Natural killer cell (primary cell): ENCODE measurements at regions not wholly inside any gene's neighbourhood (a gene's known extent, or its start where the extent isn't known, plus 50 kb on each side); places are given as distances from the start of the nearest gene placed in this dataset.

Experiments used
- ATAC-seq, 3 donors: fragments of 150-1000 bp in 2 of 3; fragments of 200-7000 bp in 1 of 3; cut with Tn5 transposase; 1 replicate in 1 of 3; 2 replicates in 2 of 3; pipeline ENCODE4 v1.10.0; 2021; ENCODE audit warnings: mild to moderate bottlenecking in 2 of 3, moderate library complexity in 2 of 3
- DNase-seq, 2 donors: peaks; one replicate each; pipeline versions ENCODE4 v3.0.0 to v3.0.0-alpha.2; 2013 to 2021; ENCODE audit warnings: mixed read lengths in 1 of 2
- H3K27ac ChIP-seq: one replicate; pipeline ENCODE4 v1.5.1; 2013; ENCODE audit warnings: mild to moderate bottlenecking, low read length
- H3K27me3 ChIP-seq: one replicate; pipeline ENCODE4 v1.6.1; 2013; ENCODE audit warnings: low read length; ENCODE audit not compliant: control insufficient read depth, insufficient read depth
- H3K36me3 ChIP-seq: one replicate; pipeline ENCODE4 v1.6.1; 2013; ENCODE audit warnings: low read length; ENCODE audit not compliant: control insufficient read depth, insufficient read depth
- H3K4me1 ChIP-seq: one replicate; pipeline ENCODE4 v1.6.1; 2013; ENCODE audit warnings: low read length; ENCODE audit not compliant: control insufficient read depth, insufficient read depth
- H3K4me3 ChIP-seq: one replicate; pipeline ENCODE4 v1.5.1; 2013; ENCODE audit warnings: low read length
- H3K9me3 ChIP-seq: one replicate; pipeline ENCODE4 v1.6.1; 2013; ENCODE audit warnings: low read length; ENCODE audit not compliant: control insufficient read depth, insufficient read depth
- H3K27ac Mint-ChIP-seq, 2 donors: one replicate each; pipeline ENCODE4 v1.8.0; 2022; ENCODE audit warnings: mild to moderate bottlenecking in 2 of 2, mixed read lengths in 2 of 2, moderate library complexity in 1 of 2
- H3K27me3 Mint-ChIP-seq, 2 donors: one replicate each; pipeline ENCODE4 v1.8.0; 2022; ENCODE audit warnings: low read depth in 2 of 2, mixed read lengths in 2 of 2
- H3K36me3 Mint-ChIP-seq: one replicate; pipeline ENCODE4 v1.8.0; 2022; ENCODE audit warnings: mixed read lengths
- H3K4me1 Mint-ChIP-seq, 2 donors: one replicate each; pipeline ENCODE4 v1.8.0; 2022; ENCODE audit warnings: mixed read lengths in 2 of 2
- H3K4me3 Mint-ChIP-seq: one replicate; pipeline ENCODE4 v1.8.0; 2022; ENCODE audit warnings: mild to moderate bottlenecking, moderate library complexity, mixed read lengths
- H3K9me3 Mint-ChIP-seq, 2 donors: one replicate each; pipeline ENCODE4 v1.8.0; 2022; ENCODE audit warnings: mixed read lengths in 2 of 2
- WGBS: methylation state at CpG from one replicate; pipeline ENCODE4 v1.1.7; 2013; ENCODE audit warnings: missing lambda C conversion rate; ENCODE audit not compliant: insufficient coverage; 5-methylcytosine and 5-hydroxymethylcytosine counted together
- intact Hi-C: fragments of 100-400 bp; cut with micrococcal nuclease; formaldehyde crosslinking; loops from one replicate; pipeline ENCODE4 v1.14.2; 2022
- TF ChIP-seq, protein P1 (sequence below): fragments of 200-600 bp; IDR thresholded peaks from one replicate; pipeline ENCODE4 v1.8.0; 2022; ENCODE audit warnings: antibody characterized with exemption

DNA sequence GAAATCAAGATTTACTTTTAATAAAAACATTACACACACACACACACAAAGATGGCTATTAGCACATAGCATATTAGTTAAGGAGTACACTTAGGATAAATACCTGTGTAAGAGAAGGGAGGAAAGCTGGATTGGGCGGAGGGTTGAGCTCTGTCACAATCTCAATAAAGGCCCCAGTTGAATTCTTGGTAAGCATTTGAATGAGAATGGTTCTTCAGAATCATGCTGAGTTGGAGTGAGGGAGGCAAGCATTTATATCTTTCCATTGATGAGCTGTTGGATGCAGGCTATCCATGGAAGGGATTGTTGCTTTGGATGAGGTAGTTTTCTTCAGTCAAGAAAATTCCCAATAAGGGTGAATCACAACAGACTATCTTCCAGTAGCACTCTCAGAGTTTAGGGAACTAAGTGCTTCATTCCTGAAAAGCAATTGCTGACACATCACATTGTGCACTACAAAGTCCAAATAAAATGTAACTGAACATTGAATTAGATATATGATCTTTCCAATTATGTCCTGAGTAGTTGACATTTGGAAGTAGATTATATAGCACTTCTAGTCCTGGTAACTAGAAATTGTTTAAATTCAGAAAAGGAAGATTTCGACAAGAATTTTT lies 95.7 kb downstream of the SUCNR1 start:
- Mint-ChIP-seq H3K27ac (no peak overlapping the region), H3K9me3 (no peaks in the 10 kb centered on the region), H3K27me3 (peaks cover 10 to 18% of the 10 kb centered on the region in 2 donors), H3K4me3 (no peak overlapping the region), H3K36me3 (no peaks in the 10 kb centered on the region), H3K4me1 (no peaks in the 10 kb centered on the region)
- 100% methylated on average over 1 of the region's 2 CpGs for WGBS
- intact Hi-C loops = no loop called here
- Histone ChIP-seq H3K27ac (no peak overlapping the region), H3K4me1 (no peaks in the 10 kb centered on the region), H3K4me3 (no peak overlapping the region), H3K9me3 (no peaks in the 10 kb centered on the region), H3K36me3 (no peaks in the 10 kb centered on the region), H3K27me3 (no peaks in the 10 kb centered on the region)
- DNase-seq (no peak), ATAC-seq (no peak)
- TF ChIP-seq, protein P1, sequence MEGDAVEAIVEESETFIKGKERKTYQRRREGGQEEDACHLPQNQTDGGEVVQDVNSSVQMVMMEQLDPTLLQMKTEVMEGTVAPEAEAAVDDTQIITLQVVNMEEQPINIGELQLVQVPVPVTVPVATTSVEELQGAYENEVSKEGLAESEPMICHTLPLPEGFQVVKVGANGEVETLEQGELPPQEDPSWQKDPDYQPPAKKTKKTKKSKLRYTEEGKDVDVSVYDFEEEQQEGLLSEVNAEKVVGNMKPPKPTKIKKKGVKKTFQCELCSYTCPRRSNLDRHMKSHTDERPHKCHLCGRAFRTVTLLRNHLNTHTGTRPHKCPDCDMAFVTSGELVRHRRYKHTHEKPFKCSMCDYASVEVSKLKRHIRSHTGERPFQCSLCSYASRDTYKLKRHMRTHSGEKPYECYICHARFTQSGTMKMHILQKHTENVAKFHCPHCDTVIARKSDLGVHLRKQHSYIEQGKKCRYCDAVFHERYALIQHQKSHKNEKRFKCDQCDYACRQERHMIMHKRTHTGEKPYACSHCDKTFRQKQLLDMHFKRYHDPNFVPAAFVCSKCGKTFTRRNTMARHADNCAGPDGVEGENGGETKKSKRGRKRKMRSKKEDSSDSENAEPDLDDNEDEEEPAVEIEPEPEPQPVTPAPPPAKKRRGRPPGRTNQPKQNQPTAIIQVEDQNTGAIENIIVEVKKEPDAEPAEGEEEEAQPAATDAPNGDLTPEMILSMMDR = no peak

DNA sequence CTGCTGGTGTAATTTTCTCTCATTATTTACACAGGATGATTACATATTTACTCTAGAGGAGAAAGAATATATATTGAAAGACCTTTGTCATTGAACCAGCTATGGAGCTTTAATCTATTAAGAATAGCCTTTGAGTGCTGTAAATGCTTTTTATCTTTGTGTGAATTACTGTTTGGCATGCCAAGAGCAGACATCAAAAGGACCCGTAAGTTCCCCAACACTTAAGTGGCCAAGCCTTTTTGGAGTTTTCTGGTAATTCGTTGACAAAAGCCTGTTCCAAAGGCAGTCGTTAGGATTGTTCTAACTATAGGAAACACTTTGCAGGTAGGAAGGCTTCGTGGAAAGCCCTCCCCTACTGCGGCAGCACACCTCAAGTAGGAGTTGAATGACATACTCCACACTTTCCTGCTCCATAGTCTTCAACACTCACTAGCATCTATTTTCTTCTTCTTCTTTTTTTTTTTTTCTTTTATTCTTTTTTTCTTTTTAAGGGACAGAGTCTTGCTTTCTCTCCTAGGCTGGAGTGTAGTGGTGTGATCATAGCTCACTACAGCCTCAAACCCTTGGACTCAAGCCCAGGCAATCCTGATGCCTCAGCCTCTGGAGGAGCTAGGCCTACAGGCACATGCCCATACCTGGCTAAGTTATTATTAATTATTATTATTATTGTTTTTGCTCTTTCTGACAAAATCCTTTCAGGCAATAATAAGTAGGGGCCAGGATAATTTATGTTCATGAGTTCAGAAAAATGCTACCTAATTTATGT lies 98.6 kb downstream of the SUCNR1 start:
- TF ChIP-seq, protein P1 = no peak
- Mint-ChIP-seq H3K4me1 (no peaks in the 10 kb centered on the region), H3K9me3 (no peaks in the 10 kb centered on the region), H3K27ac (no peak overlapping the region), H3K27me3 (peaks cover 9 to 10% of the 10 kb centered on the region in 2 donors), H3K36me3 (no peaks in the 10 kb centered on the region), H3K4me3 (no peak overlapping the region)
- DNase-seq (no peak), ATAC-seq (no peak)
- intact Hi-C loops = no loop called here
- H3K27me3 ChIP-seq = no peaks in the 10 kb centered on the region
- H3K27ac ChIP-seq = no peak overlapping the region
- no peaks in the 10 kb centered on the region for H3K9me3 ChIP-seq
- H3K36me3 ChIP-seq = no peaks in the 10 kb centered on the region
- 81% methylated on average over 5 of the region's 5 CpGs for WGBS
- no peak overlapping the region for H3K4me3 ChIP-seq
- H3K4me1 ChIP-seq = no peaks in the 10 kb centered on the region

DNA sequence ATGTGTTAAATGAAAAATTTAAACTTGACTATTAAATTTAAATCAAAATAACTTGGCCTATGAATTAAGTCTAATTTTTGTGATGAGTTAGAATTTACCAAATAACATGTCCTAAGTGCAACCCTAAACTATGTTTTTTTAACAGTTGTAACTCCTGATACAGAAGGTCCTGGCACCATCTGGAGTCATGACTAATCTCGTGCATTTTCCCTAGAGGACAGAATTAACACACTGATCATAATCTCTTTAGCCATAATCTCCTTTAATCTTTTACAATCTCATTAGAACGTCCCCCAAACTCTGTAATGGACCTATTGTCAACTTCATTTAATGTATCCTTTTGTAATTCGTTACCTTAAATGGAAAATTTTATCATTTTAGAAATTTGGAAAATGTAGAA lies 100.6 kb downstream of the SUCNR1 start:
- intact Hi-C loops = no loop called here
- Histone ChIP-seq H3K4me3 (no peak overlapping the region), H3K27me3 (no peaks in the 10 kb centered on the region), H3K4me1 (no peaks in the 10 kb centered on the region), H3K36me3 (no peaks in the 10 kb centered on the region), H3K27ac (no peak overlapping the region), H3K9me3 (no peaks in the 10 kb centered on the region)
- 58% methylated on average over 1 of the region's 3 CpGs for WGBS
- H3K4me1 Mint-ChIP-seq = no peaks in the 10 kb centered on the region
- no peak for DNase-seq
- H3K4me3 Mint-ChIP-seq = no peak overlapping the region
- no peak overlapping the region for H3K27ac Mint-ChIP-seq
- no peak for ATAC-seq
- TF ChIP-seq, protein P1 = no peak
- H3K9me3 Mint-ChIP-seq = no peaks in the 10 kb centered on the region
- H3K36me3 Mint-ChIP-seq = no peaks in the 10 kb centered on the region
- H3K27me3 Mint-ChIP-seq = peaks cover 6 to 12% of the 10 kb centered on the region in 2 donors
